ENCODE measurements at regions not wholly inside any gene's neighbourhood (a gene's known extent, or its start where the extent isn't known, plus 50 kb on each side); places are given as distances from the start of the nearest gene placed in this dataset.
"Not testable (repeated sequence)": the region's sequence is repeated elsewhere in the genome, so short reads cannot be mapped to it uniquely, and the experiment has no call there.

- Histone ChIP-seq H3K4me3 (no peak overlapping the region), H3K4me1 (ENCODE audit: low read depth) (no peaks in the 10 kb centered on the region), H3K27ac (no peak overlapping the region), H3K9me3 (ENCODE audit: low read depth) (no peaks in the 10 kb centered on the region), H3K27me3 (no peaks in the 10 kb centered on the region), H3K36me3 (no peaks in the 10 kb centered on the region)
- no peak for TF ChIP-seq CTCF (IDR thresholded peaks at IDR 0.05; ENCODE audit: low read depth, low read length)
- peak in 1 of 2 donors; percentile 1 for DNase-seq (ENCODE audit: low read depth in 1 of 2, low spot score in 1 of 2)
Measured at GRCh38 chr2:58702302-58702885, 461.3 kb upstream of the FANCL start.

GRCh38 chr2:58701688-58702301 is 460.7 kb upstream of the FANCL start:
- TF ChIP-seq CTCF (IDR thresholded peaks at IDR 0.05; ENCODE audit: low read depth, low read length) = no peak
- H3K27ac ChIP-seq = no peak overlapping the region

GRCh38 chr2:58700591-58700990 is 459.5 kb upstream of the FANCL start:
- Histone ChIP-seq H3K4me1 (ENCODE audit: low read depth) (no peaks in the 10 kb centered on the region), H3K9me3 (ENCODE audit: low read depth) (no peaks in the 10 kb centered on the region), H3K4me3 (no peak overlapping the region), H3K36me3 (no peaks in the 10 kb centered on the region), H3K27ac (no peak overlapping the region), H3K27me3 (no peaks in the 10 kb centered on the region)
- no peak for DNase-seq (ENCODE audit: low read depth in 1 of 2, low spot score in 1 of 2)
- TF ChIP-seq CTCF (IDR thresholded peaks at IDR 0.05; ENCODE audit: low read depth, low read length) = no peak

More at GRCh38 chr2:58701688-58702301, 460.7 kb upstream of the FANCL start:
- no peaks in the 10 kb centered on the region for H3K27me3 ChIP-seq
- no peaks in the 10 kb centered on the region for H3K36me3 ChIP-seq
- H3K4me1 ChIP-seq (ENCODE audit: low read depth) = no peaks in the 10 kb centered on the region
- H3K9me3 ChIP-seq (ENCODE audit: low read depth) = no peaks in the 10 kb centered on the region
- H3K4me3 ChIP-seq = no peak overlapping the region
- DNase-seq (ENCODE audit: low read depth in 1 of 2, low spot score in 1 of 2) = no peak

- Histone ChIP-seq H3K36me3 (no peaks in the 10 kb centered on the region), H3K9me3 (ENCODE audit: low read depth) (no peaks in the 10 kb centered on the region), H3K27me3 (no peaks in the 10 kb centered on the region), H3K4me3 (no peak overlapping the region), H3K4me1 (ENCODE audit: low read depth) (no peaks in the 10 kb centered on the region), H3K27ac (no peak overlapping the region)
- no peak for TF ChIP-seq CTCF (IDR thresholded peaks at IDR 0.05; ENCODE audit: low read depth, low read length)
- no peak for DNase-seq (ENCODE audit: low read depth in 1 of 2, low spot score in 1 of 2)
Measured at GRCh38 chr2:58699411-58699810, 458.3 kb upstream of the FANCL start.

GRCh38 chr2:58698620-58699019 is 457.5 kb upstream of the FANCL start:
- Histone ChIP-seq H3K27ac (no peak overlapping the region), H3K27me3 (no peaks in the 10 kb centered on the region), H3K4me1 (ENCODE audit: low read depth) (no peaks in the 10 kb centered on the region), H3K4me3 (no peak overlapping the region), H3K9me3 (ENCODE audit: low read depth) (no peaks in the 10 kb centered on the region), H3K36me3 (no peaks in the 10 kb centered on the region)
- no peak for TF ChIP-seq CTCF (IDR thresholded peaks at IDR 0.05; ENCODE audit: low read depth, low read length)
- no peak for DNase-seq (ENCODE audit: low read depth in 1 of 2, low spot score in 1 of 2)

GRCh38 chr2:58694114-58694513 is 453.0 kb upstream of the FANCL start:
- not testable (repeated sequence) for H3K4me1 ChIP-seq (ENCODE audit: low read depth); H3K27me3 ChIP-seq; H3K4me3 ChIP-seq; H3K27ac ChIP-seq; H3K36me3 ChIP-seq; H3K9me3 ChIP-seq (ENCODE audit: low read depth); DNase-seq (ENCODE audit: low read depth in 1 of 2, low spot score in 1 of 2)

GRCh38 chr2:58691041-58691440 is 449.9 kb upstream of the FANCL start:
- H3K36me3 ChIP-seq; H3K27me3 ChIP-seq; H3K4me1 ChIP-seq (ENCODE audit: low read depth); H3K9me3 ChIP-seq (ENCODE audit: low read depth); DNase-seq (ENCODE audit: low read depth in 1 of 2, low spot score in 1 of 2); H3K27ac ChIP-seq; H3K4me3 ChIP-seq: not testable (repeated sequence)
